K562 (cell line): ENCODE measurements at regions not wholly inside any gene's neighbourhood (a gene's known extent, or its start where the extent isn't known, plus 50 kb on each side); places are given as distances from the start of the nearest gene placed in this dataset.

Experiments
- ATAC-seq: fragments of 200-7000 bp; cut with Tn5 transposase; 3 replicates; pipeline ENCODE4 v1.9.1; 2020; ENCODE audit warnings: moderate library complexity
- BruUV-seq: library from RNA; stranded (reverse); fragments of 400-500 nt; replicated peaks from 2 replicates; lab custom pipeline; 2021; lab: Mats Ljungman, UMichigan
- CTCF ChIA-PET: fragments of 300-600 bp; formaldehyde crosslinking; extraction: SDS; loops from one replicate; lab custom pipeline; 2021; ENCODE audit warnings: low intra/inter-chr PET ratio; lab: Yijun Ruan, JAX
- POLR2A ChIA-PET: fragments of 300-600, 350-650 bp; sonication (Branson Sonifier 250); formaldehyde crosslinking; extraction: SDS; loops from one replicate; lab custom pipeline; 2021; ENCODE audit warnings: antibody characterized with exemption, inconsistent platforms; lab: Yijun Ruan, JAX
- DNase-seq, 4 experiments: peaks; one replicate each; pipeline versions ENCODE4 v3.0.0 to v3.0.0-alpha.2; 2011 to 2018; ENCODE audit warnings: low spot score in 3 of 4, mixed read lengths in 3 of 4; ENCODE audit errors: extremely low read depth in 1 of 4
- FAIRE-seq: peaks from 2 replicates; lab custom pipeline; 2011; peaks lifted over from hg19 to GRCh38; lab: Jason Lieb, UNC
- H2AFZ ChIP-seq: 2 replicates; pipeline ENCODE4 v1.6.0; 2011; ENCODE audit warnings: low read depth, low read length, control low read depth, inconsistent platforms
- H3K27ac ChIP-seq: fragments of 200-600 bp; 3 replicates; pipeline ENCODE4 v1.8.0; 2011; ENCODE audit warnings: low read depth, mild to moderate bottlenecking, control low read depth, inconsistent platforms, low read length, moderate library complexity, mixed read lengths; ENCODE audit errors: extremely low read depth
- H3K27me3 ChIP-seq, 2 experiments: fragments of 300-600 bp in 1 of 2; 2 replicates in 1 of 2; 3 replicates in 1 of 2; pipeline versions ENCODE4 v1.6.0 to v1.8.0; 2011; ENCODE audit warnings: inconsistent platforms in 2 of 2, low read length in 2 of 2, mild to moderate bottlenecking in 1 of 2, mixed read lengths in 1 of 2, moderate library complexity in 1 of 2; ENCODE audit not compliant: control insufficient read depth in 2 of 2, insufficient read depth in 2 of 2
- H3K36me3 ChIP-seq: fragments of 300-600 bp; 3 replicates; pipeline ENCODE4 v1.8.0; 2011; ENCODE audit warnings: mild to moderate bottlenecking, low read length, inconsistent platforms; ENCODE audit not compliant: control insufficient read depth, insufficient read depth
- H3K4me1 ChIP-seq, 2 experiments: fragments of 200-600 bp in 1 of 2; replicated peaks in 1 of 2; 2 replicates in 1 of 2; 3 replicates in 1 of 2; pipeline versions ENCODE4 v1.5.1 to v1.8.0; 2011; ENCODE audit warnings: inconsistent platforms in 2 of 2, low read length in 2 of 2, mild to moderate bottlenecking in 1 of 2, mixed read lengths in 1 of 2, moderate library complexity in 1 of 2; ENCODE audit not compliant: control insufficient read depth in 2 of 2, insufficient read depth in 2 of 2
- H3K4me2 ChIP-seq: 2 replicates; pipeline ENCODE4 v1.6.1; 2011; ENCODE audit warnings: low read length, control low read depth, inconsistent platforms, mixed read lengths; ENCODE audit not compliant: insufficient read depth
- H3K4me3 ChIP-seq: fragments of 200-600 bp; sonication (generic), shearing (Covaris generic); 2 replicates; pipeline ENCODE4 v1.5.1; 2016; ENCODE audit warnings: control low read depth, inconsistent platforms
- H3K79me2 ChIP-seq: fragments of 200-600 bp; 3 replicates; pipeline ENCODE4 v1.8.0; 2011; ENCODE audit warnings: low read length, inconsistent platforms; ENCODE audit not compliant: control insufficient read depth, insufficient read depth
- H3K9ac ChIP-seq, 2 experiments: 2 replicates each; pipeline versions ENCODE4 v1.6.0 to v1.6.1; 2011; ENCODE audit warnings: low read depth in 2 of 2, low read length in 2 of 2, control low read depth in 1 of 2, inconsistent platforms in 1 of 2, mild to moderate bottlenecking in 1 of 2, mixed read lengths in 1 of 2; ENCODE audit not compliant: insufficient read depth in 1 of 2
- H3K9me1 ChIP-seq: one replicate; pipeline ENCODE4 v1.6.0; 2011; ENCODE audit warnings: inconsistent platforms, mild to moderate bottlenecking, low read length, moderate library complexity; ENCODE audit not compliant: control insufficient read depth, insufficient read depth
- H3K9me3 ChIP-seq: replicated peaks from 2 replicates; pipeline ENCODE4 v1.5.1; 2011; ENCODE audit warnings: low read depth, low read length, inconsistent platforms; ENCODE audit not compliant: control insufficient read depth, insufficient read depth
- H4K20me1 ChIP-seq: replicated peaks from 2 replicates; pipeline ENCODE4 v1.6.1; 2011; ENCODE audit warnings: low read length, inconsistent platforms, mixed read lengths; ENCODE audit not compliant: control insufficient read depth, insufficient read depth
- ATF3 ChIP-seq, 2 experiments: fragments of 450-650 bp in 1 of 2; sonication (generic) in 1 of 2; formaldehyde crosslinking in 1 of 2; IDR thresholded peaks in 1 of 2; conservative IDR thresholded peaks in 1 of 2; 2 replicates each; pipeline versions ENCODE4 v1.6.1 to v1.8.1; 2016 to 2023; ENCODE audit warnings: mild to moderate bottlenecking in 2 of 2, moderate library complexity in 2 of 2, inconsistent platforms in 1 of 2, missing genetic modification reagents in 1 of 2
- BRD9 ChIP-seq: fragments of 450-650 bp; IDR thresholded peaks from 2 replicates; pipeline ENCODE4 v1.6.1; 2018; ENCODE audit warnings: low read depth; ENCODE audit not compliant: partially characterized antibody
- CBX3 ChIP-seq, 2 experiments: IDR thresholded peaks; 1 replicate in 1 of 2; 2 replicates in 1 of 2; pipeline ENCODE4 v1.6.1; 2012; ENCODE audit warnings: inconsistent platforms in 2 of 2, low read length in 2 of 2, borderline replicate concordance in 1 of 2, control low read depth in 1 of 2
- IRF1 ChIP-seq: sonication (generic); formaldehyde crosslinking; IDR thresholded peaks from 2 replicates; pipeline ENCODE4 v1.8.0; 2022; ENCODE audit warnings: missing genetic modification reagents, mild to moderate bottlenecking, borderline replicate concordance
- KLF16 ChIP-seq: IDR thresholded peaks from 2 replicates; pipeline ENCODE4 v1.6.1; 2016; ENCODE audit warnings: antibody characterized with exemption
- USF2 ChIP-seq: sonication (generic); formaldehyde crosslinking; IDR thresholded peaks from 2 replicates; pipeline ENCODE4 v1.5.0; 2020; ENCODE audit warnings: missing genetic modification reagents
- ZBTB7A ChIP-seq: IDR thresholded peaks from 2 replicates; pipeline ENCODE4 v1.6.1; 2011; ENCODE audit warnings: low read depth, mild to moderate bottlenecking, low read length, moderate library complexity, borderline replicate concordance; ENCODE audit not compliant: control insufficient read depth
- ZNF24 ChIP-seq: fragments of 450-650 bp; IDR thresholded peaks from 2 replicates; pipeline ENCODE4 v1.6.1; 2016
- ZNF316 ChIP-seq: fragments of 450-650 bp; IDR thresholded peaks from 2 replicates; pipeline ENCODE4 v1.6.1; 2016
- WGBS: fragments of 100-300 bp; shearing (Covaris generic); methylation state at CpG from one replicate; pipeline ENCODE4 v1.1.6; 2016; ENCODE audit warnings: low coverage, mixed read lengths; ENCODE audit not compliant: insufficient coverage; ENCODE audit errors: missing lambda C conversion rate; 5-methylcytosine and 5-hydroxymethylcytosine counted together
- in situ Hi-C: fragments of 300-500 bp; cut with MboI; formaldehyde crosslinking; loops from 4 replicates; pipeline ENCODE4 v1.15.0; 2018; ENCODE audit warnings: inconsistent platforms, mixed read lengths
- intact Hi-C: fragments of 100-400 bp; cut with micrococcal nuclease; formaldehyde crosslinking; loops from 2 replicates; pipeline ENCODE4 v1.14.2; 2022
- TF ChIP-seq, protein P1 (sequence below): fragments of 250-450 bp; sonication (Bioruptor Pico); IDR thresholded peaks from 2 replicates; pipeline ENCODE4 v1.5.0; 2021

GRCh38 chr10:52949899-52950298, 177.3 kb upstream of the MBL2 start:
- WGBS, result under 1% methylated on average over 13 of the region's 13 CpGs
- DNase-seq, result no peak
- in situ Hi-C loops, result no loop called here

More at GRCh38 chr10:52949899-52950298, 177.3 kb upstream of the MBL2 start:
- no peaks in the 10 kb centered on the region for H3K79me2 ChIP-seq
- ChIA-PET CTCF (no interaction called here), POLR2A (no interaction called here)
- no peaks in the 10 kb centered on the region for H3K27me3 ChIP-seq
- intact Hi-C loops, result no loop called here
- no peak for FAIRE-seq
- TF ChIP-seq ZNF316, result no peak
- no peak for TF ChIP-seq USF2
- TF ChIP-seq ZNF24, result no peak
- no peak for TF ChIP-seq BRD9
- TF ChIP-seq ZBTB7A, result no peak
- TF ChIP-seq CBX3 (IDR thresholded peaks at IDR 0.05; ENCODE audit: borderline replicate concordance in 1 of 2, low read length in 2 of 2), result no peak
- TF ChIP-seq, protein P1, sequence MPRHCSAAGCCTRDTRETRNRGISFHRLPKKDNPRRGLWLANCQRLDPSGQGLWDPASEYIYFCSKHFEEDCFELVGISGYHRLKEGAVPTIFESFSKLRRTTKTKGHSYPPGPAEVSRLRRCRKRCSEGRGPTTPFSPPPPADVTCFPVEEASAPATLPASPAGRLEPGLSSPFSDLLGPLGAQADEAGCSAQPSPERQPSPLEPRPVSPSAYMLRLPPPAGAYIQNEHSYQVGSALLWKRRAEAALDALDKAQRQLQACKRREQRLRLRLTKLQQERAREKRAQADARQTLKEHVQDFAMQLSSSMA (CRISPR knock-in tag), result no peak
- no peak for TF ChIP-seq IRF1 (CRISPR knock-in tag)
- TF ChIP-seq KLF16, result no peak
- no peak for TF ChIP-seq ATF3 (IDR thresholded peaks at IDR 0.05)
- no peak for TF ChIP-seq ATF3 (CRISPR knock-in tag; conservative IDR thresholded peaks at IDR 0.05)
- no peak overlapping the region for H3K4me2 ChIP-seq
- no peak overlapping the region for H2AFZ ChIP-seq
- H3K36me3 ChIP-seq, result no peaks in the 10 kb centered on the region
- no peaks in the 10 kb centered on the region for H3K9me1 ChIP-seq
- ATAC-seq, result no peak
- H3K4me3 ChIP-seq, result no peak overlapping the region
- H3K27ac ChIP-seq, result no peak overlapping the region
- H3K9me3 ChIP-seq, result no peaks in the 10 kb centered on the region
- no peaks in the 10 kb centered on the region for H3K4me1 ChIP-seq
- no peaks in the 10 kb centered on the region for H4K20me1 ChIP-seq
- BruUV-seq, result no TSS peak
- H3K9ac ChIP-seq, result no peak overlapping the region
